Colonic mucosa (tissue), 4 donors: ENCODE measurements at regions not wholly inside any gene's neighbourhood (a gene's known extent, or its start where the extent isn't known, plus 50 kb on each side); places are given as distances from the start of the nearest gene placed in this dataset.

Experiments
- DNase-seq: peaks from one replicate; pipeline ENCODE4 v3.0.0-alpha.2; 2020
- H3K27ac ChIP-seq: fragments of 200-600 bp; one replicate; pipeline ENCODE4 v1.8.0; 2021
- H3K27me3 ChIP-seq: fragments of 200-600 bp; one replicate; pipeline ENCODE4 v1.8.0; 2021
- H3K36me3 ChIP-seq: fragments of 200-600 bp; one replicate; pipeline ENCODE4 v1.8.0; 2021
- H3K4me1 ChIP-seq: fragments of 200-600 bp; one replicate; pipeline ENCODE4 v1.8.0; 2021; ENCODE audit warnings: mild to moderate bottlenecking
- H3K4me3 ChIP-seq: fragments of 200-600 bp; one replicate; pipeline ENCODE4 v1.8.0; 2021
- H3K9ac ChIP-seq, 2 donors: one replicate each; pipeline ENCODE4 v1.7.0; 2013; ENCODE audit warnings: control low read depth in 2 of 2, low read depth in 2 of 2, low read length in 2 of 2
- H3K9me3 ChIP-seq: fragments of 200-600 bp; one replicate; pipeline ENCODE4 v1.8.0; 2021
- CTCF ChIP-seq: fragments of 200-600 bp; IDR thresholded peaks from one replicate; pipeline ENCODE4 v1.8.0; 2022; ENCODE audit warnings: antibody characterized with exemption, mild to moderate bottlenecking
- intact Hi-C: fragments of 100-400 bp; cut with DNase I; formaldehyde crosslinking; loops from one replicate; pipeline ENCODE4 v1.14.1; 2022
- donor health status: healthy.
- donor health status: DM: no; HTN: no; CAD: no.
- donor health status: DM: no; HTN: no; CAD: no.

- Histone ChIP-seq H3K36me3 (no peaks in the 10 kb centered on the region), H3K9me3 (no peaks in the 10 kb centered on the region), H3K27ac (no peak overlapping the region), H3K4me3 (no peak overlapping the region), H3K9ac (no peak overlapping the region), H3K27me3 (no peaks in the 10 kb centered on the region), H3K4me1 (no peaks in the 10 kb centered on the region)
- no peak for TF ChIP-seq CTCF
- intact Hi-C loops = no loop called here
- no peak for DNase-seq
Observed at GRCh38 chr19:30711826-30712225, 339.6 kb downstream of the ZNF536 start.

GRCh38 chr19:30711296-30711695 is 339.1 kb downstream of the ZNF536 start:
- H3K27me3 ChIP-seq = no peaks in the 10 kb centered on the region
- no peaks in the 10 kb centered on the region for H3K4me1 ChIP-seq
- H3K27ac ChIP-seq = no peak overlapping the region
- H3K36me3 ChIP-seq = no peaks in the 10 kb centered on the region
- no peak overlapping the region for H3K4me3 ChIP-seq
- H3K9me3 ChIP-seq = no peaks in the 10 kb centered on the region
- no peak for DNase-seq
- TF ChIP-seq CTCF = no peak
- intact Hi-C loops = no loop called here
- H3K9ac ChIP-seq = no peak overlapping the region

DNA sequence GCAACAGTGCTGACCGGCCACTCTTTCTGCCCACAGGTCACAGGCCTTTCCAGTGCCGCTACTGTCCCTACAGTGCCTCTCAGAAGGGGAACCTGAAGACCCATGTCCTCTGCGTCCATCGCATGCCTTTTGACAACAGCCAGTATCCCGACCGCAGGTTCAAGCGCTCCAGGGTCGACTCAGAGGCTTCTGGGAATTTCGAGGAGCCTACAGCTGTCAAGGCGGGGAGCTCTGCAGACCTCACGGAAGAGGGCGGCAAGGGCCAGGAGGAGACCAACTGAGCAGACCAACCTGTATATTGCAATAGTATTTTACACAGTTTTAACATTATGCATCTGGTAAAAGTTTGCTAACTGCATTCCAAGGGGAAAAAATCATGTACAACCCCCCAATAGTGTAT is 338.5 kb downstream of the ZNF536 start:
- H3K27ac ChIP-seq = no peak overlapping the region
- TF ChIP-seq CTCF = no peak

GRCh38 chr19:30708416-30709178 is 336.4 kb downstream of the ZNF536 start:
- Histone ChIP-seq H3K4me1 (no peaks in the 10 kb centered on the region), H3K4me3 (no peak overlapping the region), H3K36me3 (no peaks in the 10 kb centered on the region), H3K27ac (no peak overlapping the region), H3K27me3 (no peaks in the 10 kb centered on the region), H3K9ac (no peak overlapping the region), H3K9me3 (no peaks in the 10 kb centered on the region)
- intact Hi-C loops = no loop called here
- no peak for TF ChIP-seq CTCF
- no peak for DNase-seq

More for the DNA sequence above, 338.5 kb downstream of the ZNF536 start:
- no peaks in the 10 kb centered on the region for H3K36me3 ChIP-seq
- no peaks in the 10 kb centered on the region for H3K9me3 ChIP-seq
- H3K4me1 ChIP-seq = no peaks in the 10 kb centered on the region
- H3K27me3 ChIP-seq = no peaks in the 10 kb centered on the region
- DNase-seq = no peak
- H3K4me3 ChIP-seq = no peak overlapping the region
- intact Hi-C loops = no loop called here
- no peak overlapping the region for H3K9ac ChIP-seq

GRCh38 chr19:30704771-30705330 is 332.7 kb downstream of the ZNF536 start:
- no peaks in the 10 kb centered on the region for H3K4me1 ChIP-seq
- H3K9ac ChIP-seq = no peak overlapping the region
- TF ChIP-seq CTCF = no peak
- intact Hi-C loops = no loop called here
- no peak overlapping the region for H3K27ac ChIP-seq
- no peak for DNase-seq
- H3K4me3 ChIP-seq = no peak overlapping the region
- H3K27me3 ChIP-seq = no peaks in the 10 kb centered on the region
- no peaks in the 10 kb centered on the region for H3K9me3 ChIP-seq
- H3K36me3 ChIP-seq = no peaks in the 10 kb centered on the region
